ENCODE measurements at regions not wholly inside any gene's neighbourhood (a gene's known extent, or its start where the extent isn't known, plus 50 kb on each side); places are given as distances from the start of the nearest gene placed in this dataset.

DNA sequence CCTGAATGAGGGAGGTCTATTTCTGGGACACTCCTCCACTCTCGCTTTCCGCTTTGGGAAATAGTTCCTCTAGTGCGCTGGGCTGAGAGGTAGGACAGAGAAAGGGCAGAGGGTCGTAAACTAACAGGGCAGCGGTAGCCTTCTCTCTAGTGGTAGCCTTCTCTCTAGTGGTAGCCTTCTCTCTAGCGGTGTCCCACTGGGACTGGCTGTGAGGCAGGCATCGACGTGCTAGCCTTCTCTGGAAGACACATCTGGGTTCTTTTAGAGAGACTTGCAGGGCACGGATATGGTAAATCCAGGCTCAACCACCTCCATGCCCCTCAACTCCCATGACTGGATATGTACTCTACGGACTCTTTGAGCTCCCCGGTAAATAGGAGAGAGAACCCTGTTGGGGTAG is 74.7 kb upstream of the SLC22A16 start:
- Mint-ChIP-seq H3K4me1 (no peaks in the 10 kb centered on the region), H3K27ac (peak overlapping the region in 1 of 3 donors; percentile 77), H3K36me3 (peaks cover 8% of the 10 kb centered on the region), H3K4me3 (no peak overlapping the region), H3K9me3 (peaks cover 0 to 15% (median 3%) of the 10 kb centered on the region in 7 donors), H3K27me3 (peaks cover 20% of the 10 kb centered on the region)
- Histone ChIP-seq H3K4me1 (ENCODE audit: control insufficient read depth, insufficient read depth, low read length, poor library complexity, severe bottlenecking) (no peaks in the 10 kb centered on the region), H3K27ac (ENCODE audit: insufficient read depth, low read length, poor library complexity, severe bottlenecking) (no peak overlapping the region), H3K9me3 (ENCODE audit: control insufficient read depth in 2 of 2, low read length in 2 of 2) (peaks cover 4 to 7% of the 10 kb centered on the region in 2 experiments), H3K36me3 (ENCODE audit: control insufficient read depth, insufficient read depth, low read length) (no peaks in the 10 kb centered on the region), H3K27me3 (ENCODE audit: control insufficient read depth, insufficient read depth, low read length) (no peaks in the 10 kb centered on the region), H3K4me3 (ENCODE audit: low read depth, low read length) (no peak overlapping the region)
- ATAC-seq (ENCODE audit: low read depth in 2 of 2): no peak
- no peak for DNase-seq

DNA sequence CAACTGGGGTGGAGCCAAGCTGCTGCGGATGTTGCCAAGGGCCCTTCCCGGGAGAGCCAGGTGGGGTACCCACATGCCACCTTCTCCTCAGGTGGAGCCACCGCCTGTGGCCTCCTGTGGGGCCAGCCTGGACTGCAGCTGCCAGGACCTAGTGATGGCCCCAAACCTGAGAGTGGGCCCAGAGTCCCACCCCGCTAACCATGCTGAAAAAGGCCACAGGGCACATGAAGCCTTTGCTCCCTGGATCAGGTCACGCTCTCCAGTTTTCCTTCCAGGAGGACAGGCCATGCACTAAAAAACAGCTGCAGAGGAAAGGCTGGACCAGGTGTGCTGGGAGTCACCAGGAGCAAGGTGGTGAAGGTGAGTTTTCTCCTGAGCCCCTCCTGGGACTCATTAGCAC is 73.9 kb upstream of the SLC22A16 start:
- peaks cover 4 to 7% of the 10 kb centered on the region in 2 experiments for H3K9me3 ChIP-seq (ENCODE audit: control insufficient read depth in 2 of 2, low read length in 2 of 2)
- no peaks in the 10 kb centered on the region for H3K27me3 ChIP-seq (ENCODE audit: control insufficient read depth, insufficient read depth, low read length)
- no peaks in the 10 kb centered on the region for H3K4me1 Mint-ChIP-seq
- no peak overlapping the region for H3K4me3 Mint-ChIP-seq
- no peaks in the 10 kb centered on the region for H3K4me1 ChIP-seq (ENCODE audit: control insufficient read depth, insufficient read depth, low read length, poor library complexity, severe bottlenecking)
- DNase-seq: no peak
- ATAC-seq (ENCODE audit: low read depth in 2 of 2): no peak
- peaks cover 10% of the 10 kb centered on the region for H3K36me3 Mint-ChIP-seq
- no peak overlapping the region for H3K27ac ChIP-seq (ENCODE audit: insufficient read depth, low read length, poor library complexity, severe bottlenecking)
- H3K9me3 Mint-ChIP-seq: peaks cover 0 to 17% (median 3%) of the 10 kb centered on the region in 7 donors
- H3K4me3 ChIP-seq (ENCODE audit: low read depth, low read length): no peak overlapping the region
- H3K27ac Mint-ChIP-seq: no peak overlapping the region
- no peaks in the 10 kb centered on the region for H3K36me3 ChIP-seq (ENCODE audit: control insufficient read depth, insufficient read depth, low read length)
- peaks cover 20% of the 10 kb centered on the region for H3K27me3 Mint-ChIP-seq

DNA sequence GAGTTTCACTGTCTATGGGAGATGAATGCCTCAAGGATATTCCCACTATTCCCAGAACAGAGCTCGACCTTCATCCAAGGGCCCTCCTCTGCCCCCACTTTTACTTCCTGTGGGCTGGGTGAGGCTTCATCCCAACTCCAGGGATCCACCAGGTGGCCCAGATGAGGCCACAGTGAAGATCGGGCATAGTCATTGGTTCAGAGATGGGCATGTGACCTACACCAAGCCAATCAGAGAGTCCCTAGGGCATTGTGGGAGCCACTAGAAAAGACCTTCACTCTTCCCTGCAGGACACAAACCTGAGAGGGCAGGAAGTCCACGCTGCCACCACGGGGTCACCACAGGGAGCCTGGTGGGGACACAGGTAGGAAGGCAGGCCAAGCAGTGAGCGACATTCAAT is 72.9 kb upstream of the SLC22A16 start:
- peaks cover 12% of the 10 kb centered on the region for H3K36me3 Mint-ChIP-seq
- no peak overlapping the region for H3K27ac ChIP-seq (ENCODE audit: insufficient read depth, low read length, poor library complexity, severe bottlenecking)
- H3K27me3 Mint-ChIP-seq: peaks cover 20% of the 10 kb centered on the region
- H3K4me3 Mint-ChIP-seq: no peak overlapping the region
- H3K9me3 Mint-ChIP-seq: peaks cover 0 to 19% (median 3%) of the 10 kb centered on the region in 7 donors
- peaks cover 5% of the 10 kb centered on the region for H3K4me1 ChIP-seq (ENCODE audit: control insufficient read depth, insufficient read depth, low read length, poor library complexity, severe bottlenecking)
- H3K36me3 ChIP-seq (ENCODE audit: control insufficient read depth, insufficient read depth, low read length): no peaks in the 10 kb centered on the region
- peaks cover 4 to 7% of the 10 kb centered on the region in 2 experiments for H3K9me3 ChIP-seq (ENCODE audit: control insufficient read depth in 2 of 2, low read length in 2 of 2)
- H3K27ac Mint-ChIP-seq: no peak overlapping the region
- no peaks in the 10 kb centered on the region for H3K27me3 ChIP-seq (ENCODE audit: control insufficient read depth, insufficient read depth, low read length)
- DNase-seq: no peak
- H3K4me3 ChIP-seq (ENCODE audit: low read depth, low read length): no peak overlapping the region
- no peak for ATAC-seq (ENCODE audit: low read depth in 2 of 2)
- peaks cover 0 to 9% (median 0%) of the 10 kb centered on the region in 4 donors for H3K4me1 Mint-ChIP-seq

DNA sequence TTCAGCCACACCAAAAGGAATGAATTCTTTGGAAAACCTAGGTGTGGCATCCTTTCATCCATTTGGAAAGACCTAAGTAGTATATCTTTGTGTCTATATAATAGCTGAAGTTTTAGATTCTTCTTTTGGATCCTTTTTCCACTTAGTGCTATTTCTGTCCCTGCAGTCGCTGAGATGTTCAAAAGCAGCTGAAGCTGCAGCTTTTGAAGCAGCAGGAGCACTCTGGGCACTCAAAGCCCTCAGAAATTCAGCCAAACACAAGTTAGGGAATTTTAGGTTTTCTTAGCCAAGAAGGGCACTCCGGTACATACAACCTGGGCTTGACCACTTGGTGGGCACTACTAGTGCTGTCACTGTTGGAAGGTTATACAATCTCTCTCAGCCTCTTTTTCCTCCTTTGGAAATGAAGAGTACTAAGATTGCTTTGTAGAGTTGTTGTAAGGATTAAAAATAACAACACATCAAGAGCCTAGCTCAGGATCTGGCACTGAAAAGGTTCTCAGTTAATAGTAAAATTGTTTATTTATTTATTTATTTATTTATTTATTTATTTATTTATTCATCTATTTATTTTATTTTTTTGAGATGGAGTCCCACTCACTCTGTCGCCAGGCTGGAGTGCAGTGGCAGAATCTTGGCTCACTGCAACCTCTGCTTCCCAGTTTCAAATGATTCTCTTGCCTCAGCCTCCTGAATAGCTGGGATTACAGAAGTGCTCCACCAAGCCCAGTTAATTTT is 71.9 kb upstream of the SLC22A16 start:
- peaks cover 20% of the 10 kb centered on the region for H3K27me3 Mint-ChIP-seq
- Histone ChIP-seq H3K27me3 (ENCODE audit: control insufficient read depth, insufficient read depth, low read length) (no peaks in the 10 kb centered on the region), H3K4me1 (ENCODE audit: control insufficient read depth, insufficient read depth, low read length, poor library complexity, severe bottlenecking) (peaks cover 7% of the 10 kb centered on the region), H3K27ac (ENCODE audit: insufficient read depth, low read length, poor library complexity, severe bottlenecking) (no peak overlapping the region), H3K9me3 (ENCODE audit: control insufficient read depth in 2 of 2, low read length in 2 of 2) (peaks cover 4 to 7% of the 10 kb centered on the region in 2 experiments), H3K36me3 (ENCODE audit: control insufficient read depth, insufficient read depth, low read length) (no peaks in the 10 kb centered on the region), H3K4me3 (ENCODE audit: low read depth, low read length) (no peak overlapping the region)
- no peak overlapping the region for H3K4me3 Mint-ChIP-seq
- ATAC-seq (ENCODE audit: low read depth in 2 of 2): no peak
- H3K4me1 Mint-ChIP-seq: peaks cover 0 to 11% (median 4%) of the 10 kb centered on the region in 4 donors
- H3K9me3 Mint-ChIP-seq: peaks cover 0 to 15% (median 3%) of the 10 kb centered on the region in 7 donors
- no peak overlapping the region for H3K27ac Mint-ChIP-seq
- no peak for DNase-seq
- peaks cover 9% of the 10 kb centered on the region for H3K36me3 Mint-ChIP-seq

DNA sequence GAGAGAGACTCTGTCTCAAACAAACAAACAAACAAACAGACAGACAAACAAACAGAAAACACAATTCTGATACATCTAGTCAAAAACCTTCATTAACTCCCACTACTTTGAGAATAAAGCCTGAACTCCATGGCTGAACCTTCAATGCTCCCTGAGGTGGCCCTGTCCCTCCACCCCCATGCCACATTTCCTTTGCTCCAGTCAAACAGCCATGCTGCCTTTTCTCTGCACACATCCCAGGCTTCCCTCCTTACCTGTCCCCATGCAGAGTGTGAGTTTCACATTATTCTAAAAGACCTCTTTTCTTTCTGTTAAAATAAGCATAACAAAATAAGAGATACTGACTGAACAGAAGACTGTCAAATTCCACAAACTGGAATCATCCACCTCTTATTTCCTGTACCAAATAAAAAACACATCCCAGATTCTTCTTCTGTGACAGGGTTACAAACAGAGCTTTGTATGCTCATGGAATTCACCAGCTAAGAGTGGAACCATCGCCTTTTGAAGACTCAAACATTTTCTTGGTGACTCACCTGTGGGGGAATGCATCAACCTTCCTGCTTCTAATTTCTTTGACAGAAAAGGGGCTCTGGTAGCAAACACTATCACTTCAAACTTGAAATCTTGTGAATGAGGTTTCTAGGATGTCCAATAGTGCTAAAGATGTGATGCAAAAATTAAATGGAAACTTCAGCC is 71.0 kb upstream of the SLC22A16 start:
- Mint-ChIP-seq H3K4me1 (peaks cover 0 to 11% (median 5%) of the 10 kb centered on the region in 4 donors), H3K27ac (no peak overlapping the region), H3K4me3 (no peak overlapping the region), H3K9me3 (peaks cover 0 to 13% (median 3%) of the 10 kb centered on the region in 7 donors), H3K36me3 (peaks cover 9% of the 10 kb centered on the region), H3K27me3 (peaks cover 20% of the 10 kb centered on the region)
- Histone ChIP-seq H3K27me3 (ENCODE audit: control insufficient read depth, insufficient read depth, low read length) (no peaks in the 10 kb centered on the region), H3K36me3 (ENCODE audit: control insufficient read depth, insufficient read depth, low read length) (no peaks in the 10 kb centered on the region), H3K9me3 (ENCODE audit: control insufficient read depth in 2 of 2, low read length in 2 of 2) (peaks cover 4 to 7% of the 10 kb centered on the region in 2 experiments), H3K4me3 (ENCODE audit: low read depth, low read length) (no peak overlapping the region), H3K4me1 (ENCODE audit: control insufficient read depth, insufficient read depth, low read length, poor library complexity, severe bottlenecking) (peaks cover 7% of the 10 kb centered on the region), H3K27ac (ENCODE audit: insufficient read depth, low read length, poor library complexity, severe bottlenecking) (no peak overlapping the region)
- no peak for ATAC-seq (ENCODE audit: low read depth in 2 of 2)
- no peak for DNase-seq

DNA sequence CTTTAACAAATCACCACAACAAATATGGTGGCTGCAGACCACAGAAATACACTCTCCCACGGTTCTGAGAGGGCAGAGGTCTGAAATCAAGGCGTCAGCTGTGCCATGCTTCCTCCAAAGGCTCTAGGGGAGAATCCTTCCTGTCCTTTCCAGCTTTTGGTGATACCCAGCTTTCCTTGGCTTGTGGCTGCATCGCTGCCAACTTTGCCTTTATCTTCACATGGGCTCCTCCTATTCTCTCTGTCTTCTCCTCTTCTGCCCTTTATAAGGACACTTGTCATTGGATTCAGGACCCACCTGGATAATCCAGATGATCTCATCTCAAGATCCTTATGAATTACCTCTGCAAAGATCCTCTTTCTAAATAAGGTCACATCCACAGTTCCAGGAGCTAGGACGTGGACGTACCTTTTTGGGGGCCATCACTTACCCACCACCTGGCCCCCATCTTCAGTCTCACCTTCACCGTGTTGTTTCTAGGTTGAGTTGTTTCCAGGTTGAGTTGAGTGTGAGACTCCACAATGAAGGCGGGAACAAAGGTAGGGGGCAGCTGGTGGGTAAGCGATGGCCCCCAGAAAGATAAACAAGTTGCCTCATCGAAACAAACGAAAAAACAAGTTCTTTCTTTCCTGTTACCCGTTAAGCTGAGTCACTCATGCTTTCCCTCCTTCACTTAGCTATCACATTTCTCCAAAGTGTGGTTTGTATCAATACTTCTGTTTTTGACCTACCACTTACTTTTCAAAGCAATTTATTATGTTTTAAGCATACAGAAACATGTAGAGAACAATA is 68.9 kb upstream of the SLC22A16 start:
- Mint-ChIP-seq H3K27me3 (peaks cover 8% of the 10 kb centered on the region), H3K9me3 (peaks cover 0 to 6% (median 0%) of the 10 kb centered on the region in 7 donors), H3K4me3 (peak overlapping the region in 2 of 4 donors; percentile 52 to 60), H3K36me3 (peaks cover 5% of the 10 kb centered on the region), H3K27ac (peak overlapping the region in 1 of 3 donors; percentile 71), H3K4me1 (peaks cover 0 to 11% (median 5%) of the 10 kb centered on the region in 4 donors)
- DNase-seq (no peak), ATAC-seq (ENCODE audit: low read depth in 2 of 2) (no peak)
- Histone ChIP-seq H3K27ac (ENCODE audit: insufficient read depth, low read length, poor library complexity, severe bottlenecking) (no peak overlapping the region), H3K4me3 (ENCODE audit: low read depth, low read length) (no peak overlapping the region), H3K4me1 (ENCODE audit: control insufficient read depth, insufficient read depth, low read length, poor library complexity, severe bottlenecking) (peaks cover 7% of the 10 kb centered on the region), H3K36me3 (ENCODE audit: control insufficient read depth, insufficient read depth, low read length) (no peaks in the 10 kb centered on the region), H3K9me3 (ENCODE audit: control insufficient read depth in 2 of 2, low read length in 2 of 2) (no peaks in the 10 kb centered on the region), H3K27me3 (ENCODE audit: control insufficient read depth, insufficient read depth, low read length) (no peaks in the 10 kb centered on the region)

DNA sequence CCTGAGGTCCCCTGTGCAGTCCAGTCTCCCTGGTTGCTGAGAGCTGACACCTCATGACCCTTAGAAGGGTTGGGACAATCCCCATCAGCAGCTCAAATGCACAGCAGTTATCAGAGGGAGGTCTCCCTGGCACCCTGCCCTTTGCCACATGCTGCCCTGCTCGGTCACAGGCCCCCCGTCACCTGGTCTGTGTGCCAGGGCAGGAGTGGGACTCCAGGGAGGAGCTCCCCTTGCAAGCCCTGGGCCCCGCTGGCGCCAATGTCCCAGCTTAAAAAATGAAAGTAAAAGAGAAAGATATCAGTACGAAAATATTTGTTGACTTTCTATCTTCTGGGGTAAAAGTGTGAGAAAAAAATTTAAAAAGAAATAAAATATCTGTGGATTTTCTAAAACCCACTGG is 68.1 kb upstream of the SLC22A16 start:
- H3K27me3 Mint-ChIP-seq: peaks cover 3% of the 10 kb centered on the region
- peak overlapping the region in 3 of 4 donors; percentile 40 to 60 (median 57) for H3K4me3 Mint-ChIP-seq
- peak overlapping the region in 2 of 3 donors; percentile 49 to 71 for H3K27ac Mint-ChIP-seq
- Histone ChIP-seq H3K4me3 (ENCODE audit: low read depth, low read length) (no peak overlapping the region), H3K4me1 (ENCODE audit: control insufficient read depth, insufficient read depth, low read length, poor library complexity, severe bottlenecking) (peaks cover 7% of the 10 kb centered on the region), H3K27me3 (ENCODE audit: control insufficient read depth, insufficient read depth, low read length) (no peaks in the 10 kb centered on the region), H3K36me3 (ENCODE audit: control insufficient read depth, insufficient read depth, low read length) (no peaks in the 10 kb centered on the region), H3K27ac (ENCODE audit: insufficient read depth, low read length, poor library complexity, severe bottlenecking) (no peak overlapping the region), H3K9me3 (ENCODE audit: control insufficient read depth in 2 of 2, low read length in 2 of 2) (no peaks in the 10 kb centered on the region)
- ATAC-seq (ENCODE audit: low read depth in 2 of 2) (no peak), DNase-seq (no peak)
- H3K4me1 Mint-ChIP-seq: peaks cover 0 to 11% (median 5%) of the 10 kb centered on the region in 4 donors
- peaks cover 0 to 8% (median 4%) of the 10 kb centered on the region in 7 donors for H3K9me3 Mint-ChIP-seq
- peaks cover 5% of the 10 kb centered on the region for H3K36me3 Mint-ChIP-seq

Measured in CD4-positive, CD25-positive, alpha-beta regulatory T cell (primary cell).